HCT116 (cell line): ENCODE measurements at regions not wholly inside any gene's neighbourhood (a gene's known extent, or its start where the extent isn't known, plus 50 kb on each side); places are given as distances from the start of the nearest gene placed in this dataset.

Experiments used
- ATAC-seq: fragments of 200-7000 bp; cut with Tn5 transposase; 2 replicates; pipeline ENCODE4 v1.9.1; 2020; ENCODE audit warnings: mild to moderate bottlenecking, moderate library complexity
- BruUV-seq: library from RNA; stranded (reverse); fragments of 400-500 nt; replicated peaks from 2 replicates; lab custom pipeline; 2021; lab: Mats Ljungman, UMichigan
- CTCF ChIA-PET: fragments of 300-600 bp; sonication (Branson Sonifier 250); formaldehyde crosslinking; loops from one replicate; lab custom pipeline; 2021; ENCODE audit warnings: antibody characterized with exemption; lab: Charles Lee
- POLR2A ChIA-PET: fragments of 300-600, 350-600 bp; sonication (Branson Sonifier 250); formaldehyde crosslinking; loops from one replicate; lab custom pipeline; 2021; ENCODE audit warnings: antibody characterized with exemption; lab: Charles Lee
- RAD21 ChIA-PET, 2 experiments: fragments of 300-600 bp; sonication (Branson Sonifier 250); formaldehyde crosslinking; loops; one replicate each; lab custom pipeline; 2023; ENCODE audit warnings: low total read pairs in 2 of 2; ENCODE audit not compliant: uncharacterized antibody in 2 of 2, unreplicated experiment in 2 of 2, low non-redundant PET in 1 of 2; lab: Charles Lee
- DNase-seq: peaks from one replicate; pipeline ENCODE4 v3.0.0-alpha.2; 2010; ENCODE audit warnings: low read depth, low spot score
- H2AFZ ChIP-seq: fragments of 200-600 bp; shearing (Covaris generic), sonication (generic); 2 replicates; pipeline ENCODE4 v1.6.1; 2017; ENCODE audit warnings: low read depth, mixed run types, mixed read lengths, antibody characterized with exemption, low read length; ENCODE audit not compliant: poor library complexity, severe bottlenecking
- H3K27ac ChIP-seq: 2 replicates; pipeline ENCODE4 v1.5.1; 2012; ENCODE audit warnings: low read depth, low read length
- H3K27me3 ChIP-seq: fragments of 200-600 bp; sonication (generic); 2 replicates; pipeline ENCODE4 v1.6.1; 2016; ENCODE audit warnings: mixed run types, low read length, mixed read lengths; ENCODE audit not compliant: insufficient read depth
- H3K36me3 ChIP-seq, 2 experiments: fragments of 200-500 bp in 1 of 2; fragments of 200-600 bp in 1 of 2; sonication (Bioruptor generic) in 1 of 2; sonication (generic) in 1 of 2; 2 replicates each; pipeline versions ENCODE4 v1.5.1 to v1.6.1; 2014 to 2016; ENCODE audit warnings: low read length in 2 of 2, inconsistent platforms in 1 of 2, mixed read lengths in 1 of 2, mixed run types in 1 of 2; ENCODE audit not compliant: insufficient read depth in 2 of 2, control insufficient read depth in 1 of 2
- H3K4me1 ChIP-seq, 2 experiments: fragments of 200-600 bp in 1 of 2; sonication (generic) in 1 of 2; 2 replicates each; pipeline versions ENCODE4 v1.5.1 to v1.6.1; 2012 to 2017; ENCODE audit warnings: low read length in 2 of 2, inconsistent platforms in 1 of 2, mild to moderate bottlenecking in 1 of 2, mixed read lengths in 1 of 2, mixed run types in 1 of 2, moderate library complexity in 1 of 2; ENCODE audit not compliant: insufficient read depth in 2 of 2, control insufficient read depth in 1 of 2
- H3K4me2 ChIP-seq: fragments of 200-600 bp; sonication (generic); 2 replicates; pipeline ENCODE4 v1.6.1; 2017; ENCODE audit warnings: mixed run types, low read length, mixed read lengths
- H3K4me3 ChIP-seq, 2 experiments: fragments of 200-600 bp in 1 of 2; sonication (generic) in 1 of 2; replicated peaks in 1 of 2; 2 replicates each; pipeline ENCODE4 v1.5.1; 2011 to 2016; ENCODE audit warnings: low read length in 2 of 2, control low read depth in 1 of 2, low read depth in 1 of 2, mild to moderate bottlenecking in 1 of 2, mixed read lengths in 1 of 2, mixed run types in 1 of 2
- H3K79me2 ChIP-seq: fragments of 200-600 bp; sonication (generic); 2 replicates; pipeline ENCODE4 v1.6.1; 2017; ENCODE audit warnings: mild to moderate bottlenecking, mixed run types, low read length, moderate library complexity, mixed read lengths; ENCODE audit not compliant: insufficient read depth
- H3K9ac ChIP-seq: fragments of 200-600 bp; sonication (generic); 2 replicates; pipeline ENCODE4 v1.6.1; 2016; ENCODE audit warnings: low read length, mixed read lengths
- H3K9me2 ChIP-seq: fragments of 200-600 bp; sonication (generic), shearing (Covaris generic); 2 replicates; pipeline ENCODE4 v1.6.1; 2017; ENCODE audit warnings: mixed run types, mild to moderate bottlenecking, moderate library complexity; ENCODE audit not compliant: insufficient read depth
- H3K9me3 ChIP-seq, 2 experiments: fragments of 200-500 bp in 1 of 2; fragments of 200-600 bp in 1 of 2; sonication (Bioruptor generic) in 1 of 2; sonication (generic) in 1 of 2; 2 replicates each; pipeline ENCODE4 v1.6.1; 2014 to 2017; ENCODE audit warnings: low read length in 2 of 2, mixed read lengths in 2 of 2, inconsistent platforms in 1 of 2, low read depth in 1 of 2, mild to moderate bottlenecking in 1 of 2, mixed run types in 1 of 2, moderate library complexity in 1 of 2; ENCODE audit not compliant: control insufficient read depth in 1 of 2, insufficient read depth in 1 of 2
- H4K20me1 ChIP-seq: fragments of 200-600 bp; sonication (generic), shearing (Covaris generic); 2 replicates; pipeline ENCODE4 v1.6.1; 2017; ENCODE audit warnings: mixed run types, mild to moderate bottlenecking, moderate library complexity; ENCODE audit not compliant: insufficient read depth
- CEBPB ChIP-seq: IDR thresholded peaks from 2 replicates; pipeline ENCODE4 v1.6.1; 2012; ENCODE audit warnings: low read depth
- EGR1 ChIP-seq: IDR thresholded peaks from 2 replicates; pipeline ENCODE4 v1.6.1; 2012; ENCODE audit warnings: low read depth
- EZH2 ChIP-seq: fragments of 200-600 bp; sonication (generic); IDR thresholded peaks from 2 replicates; pipeline ENCODE4 v1.6.1; 2017; ENCODE audit warnings: antibody characterized with exemption, mixed run types
- EZH2phosphoT487 ChIP-seq: fragments of 200-600 bp; IDR thresholded peaks from 2 replicates; pipeline ENCODE4 v1.6.1; 2018; ENCODE audit warnings: antibody characterized with exemption, borderline replicate concordance
- JUND ChIP-seq: IDR thresholded peaks from 2 replicates; pipeline ENCODE4 v1.6.1; 2012
- POLR2A ChIP-seq: IDR thresholded peaks from 2 replicates; pipeline ENCODE4 v1.7.0; 2011; ENCODE audit warnings: borderline replicate concordance; ENCODE audit not compliant: insufficient read depth, insufficient read length; ENCODE audit errors: extremely low read depth
- RAD21 ChIP-seq: IDR thresholded peaks from 2 replicates; pipeline ENCODE4 v1.6.1; 2012; ENCODE audit warnings: low read depth, mild to moderate bottlenecking
- SIN3A ChIP-seq: IDR thresholded peaks from 2 replicates; pipeline ENCODE4 v1.6.1; 2012; ENCODE audit warnings: low read depth
- SRF ChIP-seq: IDR thresholded peaks from 2 replicates; pipeline ENCODE4 v1.6.1; 2012; ENCODE audit warnings: low read depth
- ZFX ChIP-seq: fragments of 450-650 bp; IDR thresholded peaks from 2 replicates; pipeline ENCODE4 v1.6.1; 2017
- ZNF274 ChIP-seq: fragments of 200-500 bp; sonication (Bioruptor generic); IDR thresholded peaks from 2 replicates; pipeline ENCODE4 v1.6.1; 2014; ENCODE audit warnings: mild to moderate bottlenecking, low read depth, low read length, inconsistent platforms
- intact Hi-C: fragments of 100-400 bp; cut with micrococcal nuclease; formaldehyde crosslinking; loops from 2 replicates; pipeline ENCODE4 v1.10.0; 2022
- TF ChIP-seq, protein P1 (sequence below): IDR thresholded peaks from 2 replicates; pipeline ENCODE4 v1.6.1; 2011; ENCODE audit warnings: mild to moderate bottlenecking, low read length, moderate library complexity; ENCODE audit not compliant: insufficient replicate concordance; ENCODE audit errors: extremely low read depth
- TF ChIP-seq, protein P2 (sequence below): IDR thresholded peaks from 2 replicates; pipeline ENCODE4 v1.6.1; 2012
- TF ChIP-seq, protein P3 (sequence below): IDR thresholded peaks from 2 replicates; pipeline ENCODE4 v1.6.1; 2012

DNA sequence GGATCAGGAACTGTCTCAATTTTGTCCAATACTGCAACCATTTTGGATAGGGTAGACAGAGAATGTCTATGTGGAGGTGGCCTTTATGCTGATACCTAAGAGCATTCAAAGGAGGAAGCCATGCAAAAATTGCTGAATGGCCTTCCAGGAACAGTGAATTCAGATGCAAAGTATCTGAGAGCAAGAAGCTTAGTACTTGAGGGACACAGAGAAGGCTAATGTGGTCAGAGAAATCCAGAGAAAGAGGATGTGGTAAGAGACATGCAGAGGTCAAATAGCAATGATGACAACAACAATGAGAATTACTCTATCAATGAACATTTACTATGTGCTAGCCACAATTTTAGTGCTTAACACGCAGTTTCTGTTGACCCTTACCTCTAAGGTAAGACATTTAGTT lies 785.6 kb upstream of the KLHL1 start:
- TF ChIP-seq EZH2phosphoT487 (no peak), CEBPB (no peak), POLR2A (no peak), EZH2 (no peak)
- Histone ChIP-seq H3K4me3 (no peak overlapping the region), H4K20me1 (no peaks in the 10 kb centered on the region), H3K79me2 (no peaks in the 10 kb centered on the region), H3K27me3 (no peaks in the 10 kb centered on the region), H3K4me1 (no peaks in the 10 kb centered on the region), H3K9me3 (no peaks in the 10 kb centered on the region; a peak in 1 of 4 replicates), H3K27ac (no peak overlapping the region), H3K9me2 (no peaks in the 10 kb centered on the region), H3K36me3 (no peaks in the 10 kb centered on the region), H3K9ac (no peak overlapping the region), H3K4me2 (no peak overlapping the region), H2AFZ (no peak overlapping the region)
- BruUV-seq: no TSS peak
- no peak for DNase-seq
- ATAC-seq: no peak
- intact Hi-C loops: no loop called here
- RAD21 ChIA-PET: no interaction called here
- CTCF ChIA-PET: no interaction called here
- POLR2A ChIA-PET: no interaction called here

DNA sequence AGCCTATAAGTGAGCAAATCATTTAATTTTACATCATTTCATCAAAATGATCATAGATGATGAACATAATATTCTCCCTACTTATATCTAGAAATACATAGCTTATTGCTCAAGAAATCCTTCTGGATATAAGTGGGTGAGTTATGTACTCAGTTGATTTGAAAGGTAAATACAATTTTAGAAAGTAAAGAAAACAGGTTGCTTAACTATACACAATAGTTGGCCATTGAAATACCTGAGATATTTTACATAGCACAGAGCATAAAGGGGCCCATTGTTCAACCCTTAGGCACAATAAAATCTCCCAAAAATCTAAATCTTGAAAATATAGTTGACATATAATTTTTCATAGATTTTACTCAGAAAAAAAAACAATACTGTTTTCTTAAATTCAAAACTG lies 782.0 kb upstream of the KLHL1 start:
- POLR2A ChIA-PET: no interaction called here
- H3K27ac ChIP-seq: no peak overlapping the region
- H3K4me1 ChIP-seq: no peaks in the 10 kb centered on the region
- TF ChIP-seq CEBPB: no peak
- no peaks in the 10 kb centered on the region for H3K9me2 ChIP-seq
- ATAC-seq (no peak), DNase-seq (no peak)
- no peaks in the 10 kb centered on the region for H3K79me2 ChIP-seq
- no peaks in the 10 kb centered on the region for H3K27me3 ChIP-seq
- no peak overlapping the region for H2AFZ ChIP-seq
- no peaks in the 10 kb centered on the region; a peak in 2 of 4 replicates for H3K9me3 ChIP-seq
- intact Hi-C loops: no loop called here
- H3K4me2 ChIP-seq: no peak overlapping the region
- RAD21 ChIA-PET: no interaction called here
- no peak overlapping the region for H3K4me3 ChIP-seq
- no TSS peak for BruUV-seq
- CTCF ChIA-PET: no interaction called here
- no peaks in the 10 kb centered on the region for H3K36me3 ChIP-seq
- no peak overlapping the region for H3K9ac ChIP-seq
- no peaks in the 10 kb centered on the region for H4K20me1 ChIP-seq

DNA sequence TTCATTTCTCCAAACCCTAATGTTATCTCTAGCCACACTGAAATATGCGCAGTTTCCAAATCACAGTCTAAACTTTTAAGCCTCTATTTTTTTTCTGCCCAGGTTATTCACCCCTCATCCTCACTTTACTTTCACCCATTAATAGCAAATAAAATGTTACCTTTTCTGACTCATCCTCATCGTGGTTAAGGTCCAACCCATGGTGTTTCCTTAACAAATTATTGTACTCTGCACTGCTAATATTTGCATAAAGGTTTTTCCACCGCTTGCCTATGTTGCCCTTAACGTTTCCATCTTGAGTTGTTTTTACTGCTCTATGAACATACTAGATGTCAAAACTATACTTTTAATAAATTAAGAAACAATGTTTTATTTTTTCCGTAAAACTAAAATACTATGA lies 780.9 kb upstream of the KLHL1 start:
- no peaks in the 10 kb centered on the region for H3K36me3 ChIP-seq
- no peaks in the 10 kb centered on the region for H3K9me2 ChIP-seq
- no peak overlapping the region for H3K27ac ChIP-seq
- no peak overlapping the region for H3K4me2 ChIP-seq
- ChIA-PET POLR2A (no interaction called here), RAD21 (no interaction called here), CTCF (no interaction called here)
- intact Hi-C loops: no loop called here
- H3K9ac ChIP-seq: no peak overlapping the region
- H4K20me1 ChIP-seq: no peaks in the 10 kb centered on the region
- DNase-seq (no peak), ATAC-seq (no peak)
- no peak overlapping the region for H3K4me3 ChIP-seq
- peaks cover 3% of the 10 kb centered on the region in 2 experiments; a peak in 2 of 4 replicates for H3K9me3 ChIP-seq
- no peaks in the 10 kb centered on the region for H3K27me3 ChIP-seq
- H3K79me2 ChIP-seq: no peaks in the 10 kb centered on the region
- BruUV-seq: no TSS peak
- no peaks in the 10 kb centered on the region for H3K4me1 ChIP-seq
- H2AFZ ChIP-seq: no peak overlapping the region
- TF ChIP-seq JUND (no peak), SRF (no peak), POLR2A (no peak), ZNF274 (no peak), ZFX (no peak), SIN3A (no peak), CEBPB (no peak), RAD21 (no peak), EZH2phosphoT487 (no peak), EGR1 (no peak)
- TF ChIP-seq, protein P1, sequence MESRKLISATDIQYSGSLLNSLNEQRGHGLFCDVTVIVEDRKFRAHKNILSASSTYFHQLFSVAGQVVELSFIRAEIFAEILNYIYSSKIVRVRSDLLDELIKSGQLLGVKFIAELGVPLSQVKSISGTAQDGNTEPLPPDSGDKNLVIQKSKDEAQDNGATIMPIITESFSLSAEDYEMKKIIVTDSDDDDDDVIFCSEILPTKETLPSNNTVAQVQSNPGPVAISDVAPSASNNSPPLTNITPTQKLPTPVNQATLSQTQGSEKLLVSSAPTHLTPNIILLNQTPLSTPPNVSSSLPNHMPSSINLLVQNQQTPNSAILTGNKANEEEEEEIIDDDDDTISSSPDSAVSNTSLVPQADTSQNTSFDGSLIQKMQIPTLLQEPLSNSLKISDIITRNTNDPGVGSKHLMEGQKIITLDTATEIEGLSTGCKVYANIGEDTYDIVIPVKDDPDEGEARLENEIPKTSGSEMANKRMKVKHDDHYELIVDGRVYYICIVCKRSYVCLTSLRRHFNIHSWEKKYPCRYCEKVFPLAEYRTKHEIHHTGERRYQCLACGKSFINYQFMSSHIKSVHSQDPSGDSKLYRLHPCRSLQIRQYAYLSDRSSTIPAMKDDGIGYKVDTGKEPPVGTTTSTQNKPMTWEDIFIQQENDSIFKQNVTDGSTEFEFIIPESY: no peak
- TF ChIP-seq, protein P2, sequence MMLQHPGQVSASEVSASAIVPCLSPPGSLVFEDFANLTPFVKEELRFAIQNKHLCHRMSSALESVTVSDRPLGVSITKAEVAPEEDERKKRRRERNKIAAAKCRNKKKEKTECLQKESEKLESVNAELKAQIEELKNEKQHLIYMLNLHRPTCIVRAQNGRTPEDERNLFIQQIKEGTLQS: no peak
- TF ChIP-seq, protein P3, sequence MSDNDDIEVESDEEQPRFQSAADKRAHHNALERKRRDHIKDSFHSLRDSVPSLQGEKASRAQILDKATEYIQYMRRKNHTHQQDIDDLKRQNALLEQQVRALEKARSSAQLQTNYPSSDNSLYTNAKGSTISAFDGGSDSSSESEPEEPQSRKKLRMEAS: no peak
